ENCODE measurements at regions not wholly inside any gene's neighbourhood (a gene's known extent, or its start where the extent isn't known, plus 50 kb on each side); places are given as distances from the start of the nearest gene placed in this dataset.
A peak's percentile ranks its signal among the peaks of the same experiment; 100 is the strongest.
"Not testable (repeated sequence)": the region's sequence is repeated elsewhere in the genome, so short reads cannot be mapped to it uniquely, and the experiment has no call there.

GRCh38 chr12:68387338-68387737 lies 55.2 kb upstream of the MDM1 start:
- no peak for DNase-seq (ENCODE audit: low read depth in 2 of 3, low spot score in 2 of 3)

DNA sequence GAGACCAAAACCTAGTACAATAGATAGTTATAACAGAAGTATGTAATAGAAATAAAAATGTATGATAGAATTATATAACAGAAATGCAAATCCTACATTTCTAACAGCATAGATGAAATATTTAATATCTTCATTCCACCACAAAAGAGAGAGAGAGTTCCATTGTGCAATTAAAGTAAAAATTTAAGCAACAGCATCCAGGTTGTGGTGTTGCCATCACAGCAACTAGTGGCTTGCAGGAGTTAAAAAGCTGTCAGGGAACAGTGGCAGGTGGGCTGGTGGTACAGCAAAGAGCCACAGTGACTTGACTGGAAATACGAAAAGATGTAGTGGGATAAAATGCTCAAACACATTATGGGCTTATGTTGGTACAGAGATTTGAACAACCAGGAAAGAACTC lies 57.1 kb upstream of the MDM1 start:
- no peak for DNase-seq (ENCODE audit: low read depth in 2 of 3, low spot score in 2 of 3)

- DNase-seq (ENCODE audit: low read depth in 2 of 3, low spot score in 2 of 3) = no peak
These were observed 59.8 kb upstream of the MDM1 start for GRCh38 chr12:68391937-68392336.

GRCh38 chr12:68392376-68392775 lies 60.2 kb upstream of the MDM1 start:
- DNase-seq (ENCODE audit: low read depth in 2 of 3, low spot score in 2 of 3) = no peak

GRCh38 chr12:68393417-68393816 lies 61.3 kb upstream of the MDM1 start:
- peak in 1 of 3 donors; percentile 36 for DNase-seq (ENCODE audit: low read depth in 2 of 3, low spot score in 2 of 3)

- DNase-seq (ENCODE audit: low read depth in 2 of 3, low spot score in 2 of 3) = no peak
These were observed 65.5 kb upstream of the MDM1 start for GRCh38 chr12:68397566-68398158.

GRCh38 chr12:68398689-68399088 lies 66.5 kb upstream of the MDM1 start:
- not testable (repeated sequence) for DNase-seq (ENCODE audit: low read depth in 2 of 3, low spot score in 2 of 3)

GRCh38 chr12:68400226-68400829 lies 68.2 kb upstream of the MDM1 start:
- no peak for DNase-seq (ENCODE audit: low read depth in 2 of 3, low spot score in 2 of 3)

DNA sequence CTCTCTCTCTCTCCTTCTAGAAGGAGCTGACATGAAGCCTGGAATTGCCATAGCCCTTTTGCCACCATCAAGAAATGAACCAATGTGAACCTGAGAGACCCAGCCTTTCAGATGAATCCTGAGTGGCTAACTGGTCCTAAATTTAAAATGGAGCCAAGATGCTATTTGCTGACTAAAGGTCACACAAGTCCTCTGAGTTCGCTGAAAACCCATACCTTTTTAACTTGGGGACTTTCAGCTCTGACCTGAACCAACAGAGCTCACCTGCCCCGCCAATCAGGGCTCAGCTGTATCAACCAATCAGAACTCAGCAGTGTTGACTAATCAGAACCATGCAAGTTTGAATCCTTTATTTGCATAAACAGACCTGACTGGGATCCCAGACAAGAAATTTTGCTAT lies 70.3 kb upstream of the MDM1 start:
- DNase-seq (ENCODE audit: low read depth in 2 of 3, low spot score in 2 of 3) = no peak

- DNase-seq (ENCODE audit: low read depth in 2 of 3, low spot score in 2 of 3) = no peak
These were observed 71.1 kb upstream of the MDM1 start for GRCh38 chr12:68403296-68403695.

- no peak for DNase-seq (ENCODE audit: low read depth in 2 of 3, low spot score in 2 of 3)
These were observed 71.5 kb upstream of the MDM1 start for GRCh38 chr12:68403711-68404110.

DNA sequence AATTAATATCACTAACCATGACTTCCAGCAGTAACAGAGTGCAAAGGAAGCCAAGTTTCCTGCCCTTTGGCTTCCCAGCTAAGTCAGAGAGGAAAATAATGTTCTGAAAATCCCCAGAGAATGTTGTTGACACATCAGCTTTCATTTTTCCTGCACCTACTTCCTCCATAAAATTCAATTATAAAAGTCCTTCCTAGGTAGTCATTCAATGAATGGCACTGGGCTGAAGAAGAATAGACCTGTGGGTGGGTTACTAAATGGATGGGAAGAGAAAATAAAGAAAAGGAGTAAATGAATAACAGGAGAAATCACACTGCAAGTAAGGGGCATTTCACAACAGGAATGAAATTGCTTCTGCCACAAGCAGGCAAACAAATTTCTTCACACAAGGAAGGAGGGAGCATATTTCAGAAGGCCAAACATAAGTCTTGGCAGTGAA lies 73.2 kb upstream of the MDM1 start:
- no peak for DNase-seq (ENCODE audit: low read depth in 2 of 3, low spot score in 2 of 3)

DNA sequence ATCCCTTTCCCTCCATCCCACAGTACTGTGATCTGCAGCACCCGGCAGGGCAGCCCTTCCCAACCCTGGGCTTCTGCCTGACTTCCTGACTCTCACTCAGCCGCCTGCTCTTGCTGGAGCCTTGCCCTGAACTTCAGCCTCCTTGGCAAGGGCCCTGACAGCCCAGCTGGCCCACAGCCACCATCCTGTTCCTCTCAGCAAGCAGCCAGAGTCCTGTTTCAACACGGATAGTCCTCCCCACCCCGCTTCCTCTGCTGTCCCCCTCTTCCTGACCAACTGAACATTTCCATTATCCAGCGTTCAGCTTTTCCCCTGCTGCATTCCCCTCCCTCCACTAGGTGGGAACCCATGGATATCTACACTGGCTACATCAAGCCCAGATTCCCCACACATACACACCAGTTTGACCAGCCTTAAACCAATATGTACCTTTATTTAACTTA lies 74.0 kb upstream of the MDM1 start:
- DNase-seq (ENCODE audit: low read depth in 2 of 3, low spot score in 2 of 3) = peak in 1 of 3 donors; percentile 49

DNA sequence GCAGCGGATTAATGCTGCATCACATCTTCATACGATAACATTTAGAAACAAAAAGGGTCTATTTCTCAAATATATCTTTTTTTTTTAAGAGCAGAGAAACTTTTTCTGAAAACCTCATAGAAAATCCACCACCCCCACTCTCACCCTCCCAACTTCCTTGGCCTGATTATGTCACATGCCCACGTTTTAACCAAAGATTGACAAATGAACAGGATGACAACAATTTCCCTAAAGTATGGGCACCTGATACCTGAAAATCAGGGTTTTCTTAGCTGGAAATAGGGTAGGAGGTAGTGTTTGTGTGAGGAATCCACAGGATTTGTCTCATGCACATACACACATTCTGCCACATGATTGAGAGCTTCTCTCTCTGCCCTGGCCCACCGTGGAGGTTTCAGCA lies 74.7 kb upstream of the MDM1 start:
- no peak for DNase-seq (ENCODE audit: low read depth in 2 of 3, low spot score in 2 of 3)

DNA sequence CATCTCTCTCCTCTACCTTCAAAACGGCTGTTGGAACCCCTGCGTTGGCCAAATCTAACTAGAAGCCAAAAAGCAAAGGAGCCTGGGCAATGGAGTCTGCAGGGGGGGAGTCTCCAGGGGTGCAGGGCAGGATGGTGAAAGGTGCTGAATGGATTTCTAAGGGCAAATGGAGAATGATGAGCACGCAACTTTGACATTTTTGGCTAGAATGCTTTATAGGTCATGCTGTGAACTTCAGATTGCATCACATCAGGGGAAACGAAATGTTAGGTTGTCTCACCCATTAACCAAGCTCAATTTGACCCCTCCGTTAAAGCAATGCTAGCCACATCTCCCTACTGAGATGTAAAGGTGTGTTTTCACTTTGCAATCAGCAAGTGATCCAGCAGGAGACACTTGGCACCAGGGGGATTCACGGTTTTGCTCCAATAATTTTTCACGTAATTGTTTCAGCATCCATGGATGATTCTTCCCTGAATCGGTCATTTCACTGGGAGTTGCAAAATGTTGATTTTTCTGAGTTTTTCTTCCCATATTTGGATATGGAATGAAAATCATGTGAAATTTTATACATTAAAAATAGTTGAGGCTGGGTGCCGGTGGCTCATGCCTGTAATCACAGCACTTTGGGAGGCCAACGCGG lies 78.0 kb upstream of the MDM1 start:
- no peak for DNase-seq (ENCODE audit: low read depth in 2 of 3, low spot score in 2 of 3)

- DNase-seq (ENCODE audit: low read depth in 2 of 3, low spot score in 2 of 3) = no peak
These were observed 79.2 kb upstream of the MDM1 start for GRCh38 chr12:68411371-68411770.

DNA sequence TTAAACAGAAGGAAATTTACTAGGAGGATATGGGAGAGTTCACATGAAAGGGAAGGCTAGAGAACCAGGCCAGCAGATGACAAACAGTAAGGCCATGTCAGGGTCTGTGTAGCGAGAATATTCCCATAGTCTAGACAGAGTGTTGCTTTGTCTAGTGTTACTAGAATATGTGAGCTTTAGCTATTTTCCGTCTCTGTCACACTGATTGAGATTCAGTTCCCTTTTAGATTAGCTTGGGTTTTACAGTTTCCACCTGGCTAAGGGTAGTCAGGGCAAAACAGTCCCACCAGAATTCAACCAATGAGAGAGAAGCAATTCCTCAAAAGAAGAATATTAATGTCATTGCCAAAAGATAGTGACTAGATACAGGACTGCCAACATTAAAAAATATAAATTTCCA lies 82.8 kb upstream of the MDM1 start:
- no peak for DNase-seq (ENCODE audit: low read depth in 2 of 3, low spot score in 2 of 3)

DNA sequence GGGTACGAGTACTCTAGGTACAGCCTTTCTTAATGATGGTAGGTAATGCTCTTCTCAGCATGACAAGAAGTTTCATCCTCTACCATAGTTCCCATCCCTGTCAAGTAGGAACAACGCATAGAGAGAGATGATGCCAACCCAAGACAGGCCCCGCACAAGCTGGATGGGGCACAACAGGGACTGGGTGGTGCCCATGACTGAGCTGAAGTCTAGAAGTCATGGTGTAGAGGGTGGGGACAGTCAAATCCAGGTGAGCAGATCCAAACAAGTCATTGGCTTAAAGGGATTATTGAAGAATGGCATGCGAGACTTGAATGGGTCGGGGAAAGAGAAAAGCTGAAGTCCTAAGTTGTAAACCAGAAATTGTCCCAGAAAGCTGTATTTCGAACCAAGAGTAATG lies 84.2 kb upstream of the MDM1 start:
- no peak for DNase-seq (ENCODE audit: low read depth in 2 of 3, low spot score in 2 of 3)

GRCh38 chr12:68416826-68417225 lies 84.7 kb upstream of the MDM1 start:
- no peak for DNase-seq (ENCODE audit: low read depth in 2 of 3, low spot score in 2 of 3)

DNA sequence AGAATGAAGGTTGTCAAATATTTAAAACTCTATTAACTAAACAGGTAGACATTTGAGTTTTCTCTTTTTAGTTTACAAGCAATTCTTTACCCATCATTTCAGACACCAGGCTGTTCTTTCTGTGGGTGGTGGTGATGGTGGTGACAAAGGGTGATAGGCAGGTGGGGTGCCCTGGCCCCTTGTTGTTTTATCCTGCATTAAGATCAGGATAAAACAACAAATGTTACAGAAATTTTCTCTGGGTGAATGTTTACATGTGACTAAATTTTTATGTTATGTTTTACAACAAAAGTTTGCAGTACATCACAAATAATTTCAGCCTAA lies 85.9 kb upstream of the MDM1 start:
- DNase-seq (ENCODE audit: low read depth in 2 of 3, low spot score in 2 of 3) = no peak

DNA sequence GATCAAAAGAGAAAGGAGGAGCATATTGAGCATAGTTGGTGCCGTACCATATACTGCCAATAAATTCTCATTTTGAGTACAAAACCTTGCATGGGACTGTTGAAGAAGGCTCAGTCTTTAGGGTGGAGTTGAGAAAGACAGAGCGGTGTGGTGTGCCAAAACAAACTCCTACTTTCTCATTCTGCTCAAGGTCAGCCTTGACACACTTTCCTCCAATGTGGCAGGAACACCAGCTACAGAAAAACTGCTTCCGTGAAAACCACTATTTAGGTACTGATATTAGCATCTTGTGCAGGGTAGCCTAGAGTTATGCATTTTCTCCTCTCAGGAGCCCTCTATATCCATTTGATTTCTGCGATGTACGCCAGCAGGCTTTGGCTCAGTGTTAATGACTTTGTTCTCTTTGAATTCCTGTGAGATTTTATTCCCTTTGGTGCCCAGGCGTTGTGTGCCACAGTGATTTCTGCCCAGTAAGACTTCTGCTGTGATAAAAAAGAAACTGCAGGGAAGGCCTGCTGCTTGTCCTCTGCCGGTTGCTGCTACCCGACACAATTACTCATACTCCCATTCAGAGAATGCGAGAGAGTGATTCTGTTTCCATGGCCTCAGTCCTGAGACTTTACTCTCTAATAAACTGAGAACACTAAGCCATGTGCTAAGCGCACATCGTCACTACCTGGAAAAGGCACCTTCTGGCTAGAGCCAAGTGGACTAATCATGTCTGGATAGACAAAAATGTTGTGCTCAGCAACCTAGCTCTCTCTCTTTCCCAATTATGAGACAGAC lies 88.3 kb upstream of the MDM1 start:
- DNase-seq (ENCODE audit: low read depth in 2 of 3, low spot score in 2 of 3) = no peak

GRCh38 chr12:68422159-68422558 lies 90.0 kb upstream of the MDM1 start:
- no peak for DNase-seq (ENCODE audit: low read depth in 2 of 3, low spot score in 2 of 3)
